ENCODE measurements at regions not wholly inside any gene's neighbourhood (a gene's known extent, or its start where the extent isn't known, plus 50 kb on each side); places are given as distances from the start of the nearest gene placed in this dataset.

- H3K27ac ChIP-seq (ENCODE audit: low read length), result no peak overlapping the region
- ChIA-PET POLR2A (no interaction called here), CTCF (no interaction called here)
- no peaks in the 10 kb centered on the region for H3K9me3 ChIP-seq
- Mint-ChIP-seq H3K27ac (no peak overlapping the region), H3K4me3 (no peak overlapping the region), H3K27me3 (peaks cover 20 to 33% of the 10 kb centered on the region in 2 donors), H3K4me1 (no peaks in the 10 kb centered on the region), H3K36me3 (no peaks in the 10 kb centered on the region), H3K9me3 (no peaks in the 10 kb centered on the region)
- no peak for DNase-seq
- no CpG with 5 or more reads among the region's 1 CpG for WGBS (ENCODE audit: insufficient coverage)
- peaks cover 0 to 7% of the 10 kb centered on the region in 2 experiments for H3K27me3 ChIP-seq (replicated peaks in 1 of 2; ENCODE audit: control insufficient read depth in 2 of 2, extremely low read depth in 1 of 2, insufficient read depth in 2 of 2, low read length in 1 of 2)
- H3K36me3 ChIP-seq (ENCODE audit: control insufficient read depth in 2 of 2, extremely low read depth in 1 of 2, insufficient read depth in 1 of 2, low read length in 1 of 2), result no peaks in the 10 kb centered on the region
- no peak overlapping the region for H3K4me3 ChIP-seq (ENCODE audit: control insufficient read depth in 1 of 2, extremely low read depth in 1 of 2, low read length in 1 of 2)
- no peak for ATAC-seq (replicated peaks in 1 of 4)
- H3K4me1 ChIP-seq (ENCODE audit: control insufficient read depth in 1 of 2, extremely low read depth in 1 of 2, insufficient read depth in 2 of 2, low read length in 2 of 2), result no peaks in the 10 kb centered on the region
Measured at GRCh38 chr12:47015381-47015780, 64.0 kb upstream of the PCED1B start.

- no peaks in the 10 kb centered on the region for H3K36me3 ChIP-seq (ENCODE audit: control insufficient read depth in 2 of 2, extremely low read depth in 1 of 2, insufficient read depth in 1 of 2, low read length in 1 of 2)
- DNase-seq, result no peak
- H3K27me3 Mint-ChIP-seq, result peaks cover 17 to 31% of the 10 kb centered on the region in 2 donors
- no peaks in the 10 kb centered on the region for H3K9me3 ChIP-seq
- CTCF ChIA-PET, result interaction anchor here in 1 of 2 donors (1.4 kb wide), 1 partner anchor 9 kb away, joined by 4 read pairs; no protein-coding TSS in a partner anchor
- H3K4me1 ChIP-seq (ENCODE audit: control insufficient read depth in 1 of 2, extremely low read depth in 1 of 2, insufficient read depth in 2 of 2, low read length in 2 of 2), result no peaks in the 10 kb centered on the region
- H3K27ac ChIP-seq (ENCODE audit: low read length), result no peak overlapping the region
- no peaks in the 10 kb centered on the region for H3K36me3 Mint-ChIP-seq
- H3K27me3 ChIP-seq (replicated peaks in 1 of 2; ENCODE audit: control insufficient read depth in 2 of 2, extremely low read depth in 1 of 2, insufficient read depth in 2 of 2, low read length in 1 of 2), result peaks cover 0 to 7% of the 10 kb centered on the region in 2 experiments
- no peaks in the 10 kb centered on the region for H3K4me1 Mint-ChIP-seq
- no peaks in the 10 kb centered on the region for H3K9me3 Mint-ChIP-seq
- no CpG with 5 or more reads among the region's 6 CpGs for WGBS (ENCODE audit: insufficient coverage)
- POLR2A ChIA-PET, result no interaction called here
- no peak overlapping the region for H3K4me3 Mint-ChIP-seq
- ATAC-seq (replicated peaks in 1 of 4), result no peak
- no peak overlapping the region for H3K4me3 ChIP-seq (ENCODE audit: control insufficient read depth in 1 of 2, extremely low read depth in 1 of 2, low read length in 1 of 2)
- H3K27ac Mint-ChIP-seq, result no peak overlapping the region
Measured at GRCh38 chr12:47017041-47017713, 62.2 kb upstream of the PCED1B start.

GRCh38 chr12:47017901-47018475 is 61.4 kb upstream of the PCED1B start:
- Mint-ChIP-seq H3K36me3 (no peaks in the 10 kb centered on the region), H3K9me3 (no peaks in the 10 kb centered on the region), H3K4me3 (no peak overlapping the region), H3K4me1 (no peaks in the 10 kb centered on the region), H3K27me3 (peaks cover 17 to 31% of the 10 kb centered on the region in 2 donors), H3K27ac (no peak overlapping the region)
- Histone ChIP-seq H3K9me3 (no peaks in the 10 kb centered on the region), H3K4me3 (ENCODE audit: control insufficient read depth in 1 of 2, extremely low read depth in 1 of 2, low read length in 1 of 2) (no peak overlapping the region), H3K27me3 (replicated peaks in 1 of 2; ENCODE audit: control insufficient read depth in 2 of 2, extremely low read depth in 1 of 2, insufficient read depth in 2 of 2, low read length in 1 of 2) (peaks cover 0 to 7% of the 10 kb centered on the region in 2 experiments), H3K27ac (ENCODE audit: low read length) (no peak overlapping the region), H3K36me3 (ENCODE audit: control insufficient read depth in 2 of 2, extremely low read depth in 1 of 2, insufficient read depth in 1 of 2, low read length in 1 of 2) (no peaks in the 10 kb centered on the region), H3K4me1 (ENCODE audit: control insufficient read depth in 1 of 2, extremely low read depth in 1 of 2, insufficient read depth in 2 of 2, low read length in 2 of 2) (no peaks in the 10 kb centered on the region)
- DNase-seq (no peak), ATAC-seq (replicated peaks in 1 of 4) (no peak)
- ChIA-PET POLR2A (no interaction called here), CTCF (interaction anchor here in 1 of 2 donors (1.4 kb wide), 1 partner anchor 10 kb away, joined by 4 read pairs; no protein-coding TSS in a partner anchor)
- 80% methylated on average over 2 of the region's 2 CpGs for WGBS (ENCODE audit: insufficient coverage)

GRCh38 chr12:47020211-47020821 is 59.1 kb upstream of the PCED1B start:
- no peaks in the 10 kb centered on the region for H3K36me3 Mint-ChIP-seq
- no peak overlapping the region for H3K27ac Mint-ChIP-seq
- no peak for DNase-seq
- Histone ChIP-seq H3K4me3 (ENCODE audit: control insufficient read depth in 1 of 2, extremely low read depth in 1 of 2, low read length in 1 of 2) (no peak overlapping the region), H3K4me1 (ENCODE audit: control insufficient read depth in 1 of 2, extremely low read depth in 1 of 2, insufficient read depth in 2 of 2, low read length in 2 of 2) (no peaks in the 10 kb centered on the region), H3K9me3 (no peaks in the 10 kb centered on the region), H3K27ac (ENCODE audit: low read length) (no peak overlapping the region), H3K36me3 (ENCODE audit: control insufficient read depth in 2 of 2, extremely low read depth in 1 of 2, insufficient read depth in 1 of 2, low read length in 1 of 2) (no peaks in the 10 kb centered on the region), H3K27me3 (replicated peaks in 1 of 2; ENCODE audit: control insufficient read depth in 2 of 2, extremely low read depth in 1 of 2, insufficient read depth in 2 of 2, low read length in 1 of 2) (peaks cover 0 to 9% of the 10 kb centered on the region in 2 experiments)
- H3K9me3 Mint-ChIP-seq, result no peaks in the 10 kb centered on the region
- H3K4me3 Mint-ChIP-seq, result no peak overlapping the region
- H3K4me1 Mint-ChIP-seq, result no peaks in the 10 kb centered on the region
- H3K27me3 Mint-ChIP-seq, result peaks cover 16 to 26% of the 10 kb centered on the region in 2 donors
- POLR2A ChIA-PET, result no interaction called here
- CTCF ChIA-PET, result interaction anchor here (0.5 to 3.4 kb wide), 11 partner anchors 8 to 1849 kb away, joined by 3 to 34 read pairs (median 3); no protein-coding TSS in a partner anchor
- 93% methylated on average over 2 of the region's 7 CpGs for WGBS (ENCODE audit: insufficient coverage)
- ATAC-seq (replicated peaks in 1 of 4), result no peak

- Mint-ChIP-seq H3K36me3 (no peaks in the 10 kb centered on the region), H3K4me1 (no peaks in the 10 kb centered on the region), H3K4me3 (no peak overlapping the region), H3K9me3 (no peaks in the 10 kb centered on the region), H3K27me3 (peaks cover 19 to 33% of the 10 kb centered on the region in 2 donors), H3K27ac (no peak overlapping the region)
- Histone ChIP-seq H3K9me3 (no peaks in the 10 kb centered on the region), H3K36me3 (ENCODE audit: control insufficient read depth in 2 of 2, extremely low read depth in 1 of 2, insufficient read depth in 1 of 2, low read length in 1 of 2) (no peaks in the 10 kb centered on the region), H3K27me3 (replicated peaks in 1 of 2; ENCODE audit: control insufficient read depth in 2 of 2, extremely low read depth in 1 of 2, insufficient read depth in 2 of 2, low read length in 1 of 2) (peaks cover 0 to 9% of the 10 kb centered on the region in 2 experiments), H3K4me1 (ENCODE audit: control insufficient read depth in 1 of 2, extremely low read depth in 1 of 2, insufficient read depth in 2 of 2, low read length in 2 of 2) (no peaks in the 10 kb centered on the region), H3K27ac (ENCODE audit: low read length) (no peak overlapping the region), H3K4me3 (ENCODE audit: control insufficient read depth in 1 of 2, extremely low read depth in 1 of 2, low read length in 1 of 2) (no peak overlapping the region)
- CTCF ChIA-PET, result interaction anchor here (0.5 to 3.4 kb wide), 17 partner anchors 9 to 951 kb away, joined by 3 to 34 read pairs (median 3); no protein-coding TSS in a partner anchor
- peak in 3 of 35 experiments; percentile 3 to 71 (median 26) for DNase-seq
- ATAC-seq (replicated peaks in 1 of 4), result peak in 1 of 4 experiments; percentile 48
- WGBS (ENCODE audit: insufficient coverage), result no CpG with 5 or more reads among the region's 2 CpGs
- POLR2A ChIA-PET, result interaction anchor here (0.6 kb wide), 2 partner anchors 374 to 803 kb away, joined by 3 read pairs; no protein-coding TSS in a partner anchor
Measured at GRCh38 chr12:47021298-47021697, 58.1 kb upstream of the PCED1B start.

- ATAC-seq (replicated peaks in 1 of 4) (no peak), DNase-seq (no peak)
- ChIA-PET CTCF (interaction anchor here (0.7 to 3.4 kb wide), 7 partner anchors 11 to 898 kb away, joined by 3 to 34 read pairs (median 4); no protein-coding TSS in a partner anchor), POLR2A (no interaction called here)
- Mint-ChIP-seq H3K9me3 (no peaks in the 10 kb centered on the region), H3K4me3 (no peak overlapping the region), H3K27me3 (peaks cover 16 to 30% of the 10 kb centered on the region in 2 donors), H3K4me1 (no peaks in the 10 kb centered on the region), H3K27ac (no peak overlapping the region), H3K36me3 (no peaks in the 10 kb centered on the region)
- no peaks in the 10 kb centered on the region for H3K4me1 ChIP-seq (ENCODE audit: control insufficient read depth in 1 of 2, extremely low read depth in 1 of 2, insufficient read depth in 2 of 2, low read length in 2 of 2)
- no peaks in the 10 kb centered on the region for H3K9me3 ChIP-seq
- peaks cover 0 to 9% of the 10 kb centered on the region in 2 experiments for H3K27me3 ChIP-seq (replicated peaks in 1 of 2; ENCODE audit: control insufficient read depth in 2 of 2, extremely low read depth in 1 of 2, insufficient read depth in 2 of 2, low read length in 1 of 2)
- WGBS (ENCODE audit: insufficient coverage), result 82% methylated on average over 1 of the region's 2 CpGs
- H3K27ac ChIP-seq (ENCODE audit: low read length), result no peak overlapping the region
- H3K36me3 ChIP-seq (ENCODE audit: control insufficient read depth in 2 of 2, extremely low read depth in 1 of 2, insufficient read depth in 1 of 2, low read length in 1 of 2), result no peaks in the 10 kb centered on the region
- no peak overlapping the region for H3K4me3 ChIP-seq (ENCODE audit: control insufficient read depth in 1 of 2, extremely low read depth in 1 of 2, low read length in 1 of 2)
Measured at GRCh38 chr12:47022296-47022695, 57.1 kb upstream of the PCED1B start.

Data from T-cell (primary cell).